Breast epithelium (tissue), 3 donors: ENCODE measurements at regions not wholly inside any gene's neighbourhood (a gene's known extent, or its start where the extent isn't known, plus 50 kb on each side); places are given as distances from the start of the nearest gene placed in this dataset.

ENCODE experiments used
- POLR2AphosphoS5 ChIP-seq, 3 donors: sonication (generic); formaldehyde crosslinking; IDR thresholded peaks; one replicate each; pipeline ENCODE4 v1.6.1; 2017; ENCODE audit warnings: antibody characterized with exemption in 3 of 3
- TF ChIP-seq, protein P1 (sequence below), 3 donors: fragments of 450-650 bp; IDR thresholded peaks; one replicate each; pipeline ENCODE4 v1.5.1; 2016 to 2017; ENCODE audit warnings: antibody characterized with exemption in 3 of 3, mild to moderate bottlenecking in 3 of 3, moderate library complexity in 3 of 3

DNA sequence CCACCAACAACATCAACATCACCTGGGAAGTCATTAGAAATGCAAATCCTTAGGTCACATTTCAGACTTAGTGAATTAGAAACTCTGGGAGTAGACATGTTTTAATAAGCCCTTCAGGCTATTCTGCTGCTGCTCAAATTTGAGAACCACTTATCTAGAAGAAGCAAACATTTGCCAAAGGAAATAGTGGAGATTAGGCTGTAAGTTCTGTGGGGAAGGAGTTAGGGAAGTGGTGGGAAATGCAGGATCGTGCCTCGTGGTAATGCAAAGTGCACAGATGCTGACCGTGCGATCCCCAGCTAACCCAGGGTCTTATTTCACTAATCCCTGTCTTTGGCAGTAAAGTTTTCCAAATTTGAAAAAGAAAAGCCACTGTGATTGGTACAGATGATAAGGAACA, 328.5 kb downstream of the EPM2A start:
- no peak for TF ChIP-seq POLR2AphosphoS5 (IDR thresholded peaks at IDR 0.05)
- TF ChIP-seq, protein P1, sequence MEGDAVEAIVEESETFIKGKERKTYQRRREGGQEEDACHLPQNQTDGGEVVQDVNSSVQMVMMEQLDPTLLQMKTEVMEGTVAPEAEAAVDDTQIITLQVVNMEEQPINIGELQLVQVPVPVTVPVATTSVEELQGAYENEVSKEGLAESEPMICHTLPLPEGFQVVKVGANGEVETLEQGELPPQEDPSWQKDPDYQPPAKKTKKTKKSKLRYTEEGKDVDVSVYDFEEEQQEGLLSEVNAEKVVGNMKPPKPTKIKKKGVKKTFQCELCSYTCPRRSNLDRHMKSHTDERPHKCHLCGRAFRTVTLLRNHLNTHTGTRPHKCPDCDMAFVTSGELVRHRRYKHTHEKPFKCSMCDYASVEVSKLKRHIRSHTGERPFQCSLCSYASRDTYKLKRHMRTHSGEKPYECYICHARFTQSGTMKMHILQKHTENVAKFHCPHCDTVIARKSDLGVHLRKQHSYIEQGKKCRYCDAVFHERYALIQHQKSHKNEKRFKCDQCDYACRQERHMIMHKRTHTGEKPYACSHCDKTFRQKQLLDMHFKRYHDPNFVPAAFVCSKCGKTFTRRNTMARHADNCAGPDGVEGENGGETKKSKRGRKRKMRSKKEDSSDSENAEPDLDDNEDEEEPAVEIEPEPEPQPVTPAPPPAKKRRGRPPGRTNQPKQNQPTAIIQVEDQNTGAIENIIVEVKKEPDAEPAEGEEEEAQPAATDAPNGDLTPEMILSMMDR (IDR thresholded peaks at IDR 0.05), result no peak
